ENCODE measurements at regions not wholly inside any gene's neighbourhood (a gene's known extent, or its start where the extent isn't known, plus 50 kb on each side); places are given as distances from the start of the nearest gene placed in this dataset.

GRCh38 chr3:189076449-189076848 is 95.3 kb upstream of the TPRG1 start:
- no peak overlapping the region for H3K4me3 ChIP-seq (ENCODE audit: low read depth, low read length)
- no peak for TF ChIP-seq CTCF (IDR thresholded peaks at IDR 0.05; ENCODE audit: low read depth, low read length)

- H3K4me3 ChIP-seq (ENCODE audit: low read depth, low read length): no peak overlapping the region
- TF ChIP-seq CTCF (IDR thresholded peaks at IDR 0.05; ENCODE audit: low read depth, low read length): no peak
Measured at GRCh38 chr3:189080745-189081144, 91.0 kb upstream of the TPRG1 start.

- H3K4me3 ChIP-seq (ENCODE audit: low read depth, low read length): no peak overlapping the region
- TF ChIP-seq CTCF (IDR thresholded peaks at IDR 0.05; ENCODE audit: low read depth, low read length): no peak
Measured at GRCh38 chr3:189082666-189083427, 88.9 kb upstream of the TPRG1 start.

- TF ChIP-seq CTCF (IDR thresholded peaks at IDR 0.05; ENCODE audit: low read depth, low read length): no peak
- no peak overlapping the region for H3K4me3 ChIP-seq (ENCODE audit: low read depth, low read length)
Measured at GRCh38 chr3:189084620-189085019, 87.2 kb upstream of the TPRG1 start.

- H3K4me3 ChIP-seq (ENCODE audit: low read depth, low read length): no peak overlapping the region
- no peak for TF ChIP-seq CTCF (IDR thresholded peaks at IDR 0.05; ENCODE audit: low read depth, low read length)
Measured at GRCh38 chr3:189092547-189092946, 79.2 kb upstream of the TPRG1 start.

GRCh38 chr3:189094539-189094938 is 77.2 kb upstream of the TPRG1 start:
- no peak overlapping the region for H3K4me3 ChIP-seq (ENCODE audit: low read depth, low read length)
- no peak for TF ChIP-seq CTCF (IDR thresholded peaks at IDR 0.05; ENCODE audit: low read depth, low read length)

GRCh38 chr3:189096092-189096491 is 75.7 kb upstream of the TPRG1 start:
- TF ChIP-seq CTCF (IDR thresholded peaks at IDR 0.05; ENCODE audit: low read depth, low read length): no peak

More at GRCh38 chr3:189096092-189096491, 75.7 kb upstream of the TPRG1 start:
- H3K4me3 ChIP-seq (ENCODE audit: low read depth, low read length): no peak overlapping the region
